GM19468 (cell line): ENCODE measurements at regions not wholly inside any gene's neighbourhood (a gene's known extent, or its start where the extent isn't known, plus 50 kb on each side); places are given as distances from the start of the nearest gene placed in this dataset.
"Not testable (repeated sequence)": the region's sequence is repeated elsewhere in the genome, so short reads cannot be mapped to it uniquely, and the experiment has no call there.

Experiments
- ATAC-seq: cut with Tn5 transposase; IDR thresholded peaks from one replicate; pipeline ENCODE4 v1.9.1; 2021; ENCODE audit warnings: mild to moderate bottlenecking, moderate library complexity, moderate number of reproducible peaks; ENCODE audit not compliant: unreplicated experiment; ENCODE audit errors: extremely low read depth

- not testable (repeated sequence) for ATAC-seq
Measured at GRCh38 chr20:12753742-12754141, 255.0 kb upstream of the SPTLC3 start.

DNA sequence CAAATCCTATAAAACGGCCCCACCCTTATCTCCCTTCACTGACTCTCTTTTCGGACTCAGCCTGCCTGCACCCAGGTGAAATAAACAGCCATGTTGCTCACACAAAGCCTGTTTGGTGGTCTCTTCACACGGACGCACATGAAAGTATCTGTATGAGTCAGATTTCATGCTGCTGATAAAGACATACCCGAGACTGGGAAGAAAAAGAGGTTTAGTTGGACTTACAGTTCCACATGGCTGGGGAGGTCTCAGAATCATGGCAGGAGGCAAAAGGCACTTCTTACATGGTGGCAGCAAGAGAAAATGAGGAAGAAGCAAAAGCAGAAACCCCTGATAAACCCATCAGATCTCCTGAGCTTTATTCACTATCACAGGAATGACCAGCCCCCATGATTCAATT, 249.3 kb upstream of the SPTLC3 start:
- not testable (repeated sequence) for ATAC-seq

DNA sequence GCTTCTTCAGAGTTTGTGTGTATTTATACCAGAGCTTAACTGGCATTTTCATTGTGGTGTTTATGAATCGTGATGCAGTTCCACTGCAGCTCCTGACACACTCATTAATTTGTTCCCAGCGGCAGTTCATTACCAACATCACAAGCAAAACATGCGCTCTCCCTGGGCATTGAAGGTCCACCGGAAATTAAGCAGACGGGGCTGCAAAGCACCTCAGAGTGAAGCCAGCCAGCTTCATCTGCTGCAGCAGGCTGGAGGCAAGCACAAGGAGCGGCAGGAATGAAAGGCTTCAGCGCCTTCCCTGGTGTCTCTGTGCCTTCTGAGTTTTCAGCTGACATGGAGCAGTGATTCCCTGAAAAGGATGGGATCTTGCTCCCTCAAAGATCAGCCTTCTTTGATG, 246.0 kb upstream of the SPTLC3 start:
- ATAC-seq, result no peak

- ATAC-seq, result no peak
Measured at GRCh38 chr20:12763406-12763805, 245.4 kb upstream of the SPTLC3 start.

DNA sequence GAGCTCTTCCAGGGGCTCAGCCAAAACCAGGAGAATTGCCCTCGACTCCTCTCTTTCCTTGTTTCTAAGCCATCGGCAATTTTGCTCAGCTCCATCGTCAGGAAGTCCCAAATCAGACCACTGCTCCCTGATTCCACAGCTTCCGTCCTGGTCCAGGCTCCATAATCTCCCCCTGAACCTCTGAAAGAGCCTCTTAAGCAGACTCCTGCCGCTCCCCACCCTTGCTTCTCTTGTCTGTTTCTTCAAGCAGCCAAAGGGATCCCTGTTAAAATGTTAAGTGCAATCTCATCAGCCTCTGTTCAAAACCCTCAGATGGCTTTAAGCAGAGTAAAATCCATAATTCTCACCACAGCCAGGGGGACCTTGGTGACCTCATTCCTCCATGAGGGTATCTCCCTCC, 244.7 kb upstream of the SPTLC3 start:
- no peak for ATAC-seq

GRCh38 chr20:12764851-12765250, 243.9 kb upstream of the SPTLC3 start:
- ATAC-seq, result no peak

DNA sequence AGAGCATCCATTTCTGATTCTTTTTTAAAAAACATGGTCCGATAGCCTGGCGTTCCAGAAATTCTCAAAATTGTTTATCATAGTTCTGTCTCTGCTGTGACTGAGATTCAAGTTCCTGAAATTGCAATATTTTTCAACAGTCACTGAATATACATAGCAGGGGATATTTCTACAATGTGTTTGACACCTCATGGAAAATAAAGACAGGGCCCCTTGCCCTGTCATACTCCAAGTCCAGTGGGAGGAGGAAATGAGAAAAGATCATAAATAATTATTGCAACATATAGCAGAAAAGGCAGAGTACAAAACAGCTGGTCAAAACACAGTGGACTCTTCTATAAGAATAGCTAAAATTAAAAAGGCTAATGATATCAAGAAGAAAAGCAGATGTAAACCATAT, 234.8 kb upstream of the SPTLC3 start:
- ATAC-seq, result no peak

- ATAC-seq, result no peak
Measured at GRCh38 chr20:12775041-12775440, 233.7 kb upstream of the SPTLC3 start.

DNA sequence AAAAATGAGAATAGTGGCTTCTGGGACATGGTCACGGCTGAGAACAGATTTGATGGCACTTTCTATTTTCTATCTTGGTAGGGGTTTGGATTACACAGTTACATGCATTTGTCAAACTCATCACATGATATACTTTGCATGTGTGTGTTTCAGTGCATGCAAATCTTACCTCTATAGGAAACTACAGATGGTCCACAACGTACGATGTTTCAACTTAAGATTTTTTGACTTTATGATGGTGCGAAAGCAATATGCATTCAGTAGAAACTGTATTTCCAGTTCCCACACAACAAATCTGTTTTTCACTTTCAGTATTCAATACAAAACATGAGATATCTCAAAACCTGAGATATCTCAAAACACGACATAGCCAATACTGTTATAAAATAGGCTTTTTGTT, 231.8 kb upstream of the SPTLC3 start:
- ATAC-seq, result no peak

GRCh38 chr20:12786276-12786675, 222.5 kb upstream of the SPTLC3 start:
- ATAC-seq, result no peak

DNA sequence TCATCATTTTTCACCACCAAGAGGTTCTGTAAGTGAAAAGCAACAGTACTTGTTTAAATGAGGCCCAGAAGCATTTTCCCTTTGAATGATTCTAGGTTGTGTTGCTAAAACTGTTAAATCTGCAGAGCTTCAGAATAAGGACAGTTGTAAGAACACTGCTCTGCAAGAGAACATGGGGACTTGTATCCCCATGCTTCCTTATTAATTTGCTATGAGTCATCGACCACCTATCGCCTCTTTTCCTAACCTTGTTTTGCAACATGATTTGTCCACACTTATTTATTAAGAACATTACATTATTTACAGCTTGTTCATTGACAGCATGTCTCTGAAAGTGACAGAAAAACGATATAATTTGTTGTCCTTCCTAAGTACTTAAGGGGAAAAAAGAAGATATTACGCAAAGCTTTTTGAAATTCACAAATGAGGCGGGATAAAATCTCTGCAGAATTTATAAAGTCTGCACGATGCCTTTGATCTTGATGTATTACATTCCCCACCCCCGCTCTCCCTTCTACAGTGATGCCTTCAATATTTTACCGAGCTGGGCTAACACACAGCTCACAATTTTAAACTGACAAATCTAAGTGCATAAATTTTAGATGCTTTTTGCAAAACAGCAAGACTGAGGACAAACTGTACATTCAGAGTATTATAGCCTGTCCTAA, 220.0 kb upstream of the SPTLC3 start:
- no peak for ATAC-seq

GRCh38 chr20:12790859-12791258, 217.9 kb upstream of the SPTLC3 start:
- no peak for ATAC-seq

DNA sequence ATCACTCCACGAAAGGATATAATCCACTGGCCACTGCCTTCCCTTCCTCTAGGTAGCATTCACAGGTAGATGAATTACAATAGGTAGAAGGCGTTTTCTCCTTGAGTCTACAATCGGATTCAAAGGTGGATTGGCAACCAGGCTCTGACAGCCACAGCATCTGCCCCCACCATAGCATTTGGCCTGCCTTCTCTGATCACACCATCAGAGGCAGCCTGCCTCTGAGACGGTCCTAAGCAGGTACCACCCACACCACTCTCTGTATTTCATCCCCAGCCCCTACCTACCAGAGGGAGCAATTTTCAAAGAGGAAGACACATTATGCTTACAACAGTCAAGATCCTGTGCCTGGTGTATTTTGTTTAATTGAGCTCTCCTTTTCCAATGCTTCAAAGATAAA, 210.5 kb upstream of the SPTLC3 start:
- ATAC-seq, result no peak

- ATAC-seq, result no peak
Measured at GRCh38 chr20:12808006-12808567, 200.7 kb upstream of the SPTLC3 start.

GRCh38 chr20:12815231-12815768, 193.5 kb upstream of the SPTLC3 start:
- no peak for ATAC-seq

GRCh38 chr20:12815778-12816408, 192.9 kb upstream of the SPTLC3 start:
- ATAC-seq, result no peak

DNA sequence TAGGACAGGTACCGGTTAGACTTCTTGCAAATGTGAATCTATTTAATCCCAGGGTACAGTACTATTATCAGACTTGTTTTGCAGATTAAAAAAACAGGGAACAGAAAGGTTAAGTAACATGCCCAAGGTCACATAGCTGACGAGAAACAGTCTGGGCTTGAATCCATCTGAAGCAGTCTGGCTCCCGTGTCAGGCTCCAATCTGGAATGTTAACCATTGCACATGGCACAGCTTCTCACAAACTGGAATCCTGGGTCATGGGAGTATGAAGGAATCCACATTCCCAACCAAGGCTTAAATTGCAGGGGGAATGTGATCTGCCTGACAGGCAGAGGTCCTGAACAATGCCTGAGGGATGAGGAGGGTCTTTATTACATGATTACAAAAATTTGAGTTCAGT, 187.5 kb upstream of the SPTLC3 start:
- ATAC-seq, result no peak

GRCh38 chr20:12823734-12824133, 185.0 kb upstream of the SPTLC3 start:
- no peak for ATAC-seq

DNA sequence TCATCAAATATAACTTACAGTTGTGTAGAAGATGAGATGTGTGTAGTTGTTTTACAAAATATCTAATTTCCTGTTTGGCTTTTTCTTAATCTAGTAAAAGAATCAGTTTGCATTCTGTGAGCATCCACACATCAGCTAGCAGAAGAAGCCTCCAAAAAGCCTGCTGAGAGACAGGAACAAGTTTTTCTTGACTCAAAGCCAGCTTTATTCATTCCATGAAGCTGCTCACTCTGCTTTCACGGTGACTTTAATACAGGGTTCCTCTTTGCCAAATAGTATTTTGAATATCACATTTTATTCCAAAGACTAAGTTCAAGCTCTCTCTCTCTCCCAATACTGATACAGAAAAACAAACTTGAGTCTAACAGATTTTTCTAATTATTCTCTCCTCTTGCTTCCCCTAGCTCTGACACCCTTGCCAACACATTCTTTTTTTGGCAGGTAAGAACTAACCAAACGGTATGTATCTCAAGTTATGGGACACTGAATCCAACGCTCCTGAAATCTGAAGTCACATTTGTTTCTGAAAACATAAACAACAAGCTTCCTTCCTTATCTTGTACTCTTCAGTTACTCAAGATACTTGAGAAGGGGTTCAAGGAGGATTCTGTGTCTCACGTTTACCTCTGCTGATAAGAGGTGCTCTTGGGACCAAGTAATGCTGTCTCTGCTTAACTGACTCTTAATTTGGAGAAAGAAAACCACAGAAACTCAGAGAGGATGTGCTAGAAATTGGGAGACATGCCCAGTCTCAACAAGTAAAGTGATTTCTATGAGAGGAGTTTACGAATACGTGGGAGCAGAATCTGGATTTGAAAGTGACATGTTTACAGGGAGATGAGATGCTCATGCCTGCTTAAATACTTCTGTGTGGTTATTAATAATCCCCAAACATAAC, 184.2 kb upstream of the SPTLC3 start:
- ATAC-seq, result no peak

DNA sequence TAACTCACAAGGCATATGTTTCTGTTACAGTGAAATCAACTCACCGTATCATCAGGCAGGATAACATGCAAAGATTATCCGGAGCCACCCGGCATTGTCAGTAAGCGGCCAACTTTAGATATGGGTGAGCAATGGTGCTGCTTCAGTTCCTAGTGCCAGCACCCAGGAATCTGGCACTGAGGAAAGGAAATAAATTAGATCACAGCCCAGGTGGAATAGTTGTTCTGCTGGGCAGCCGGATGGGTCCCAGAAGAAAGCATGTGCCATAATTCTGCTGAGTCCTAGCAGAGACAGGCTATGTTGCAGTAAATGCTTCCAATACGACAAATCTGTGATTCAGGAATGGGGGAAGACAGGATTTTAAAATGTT, 183.6 kb upstream of the SPTLC3 start:
- no peak for ATAC-seq
